ENCODE measurements at regions not wholly inside any gene's neighbourhood (a gene's known extent, or its start where the extent isn't known, plus 50 kb on each side); places are given as distances from the start of the nearest gene placed in this dataset.
"Not testable (repeated sequence)": the region's sequence is repeated elsewhere in the genome, so short reads cannot be mapped to it uniquely, and the experiment has no call there.

GRCh38 chr2:131830242-131830945 lies 302.7 kb downstream of the CCDC74A start:
- TF ChIP-seq CTCF (conservative IDR thresholded peaks at IDR 0.05; ENCODE audit: low read length), result 0 out of 2 replicates have a peak, but pooled peaks have one; percentile 25
- intact Hi-C loops (cut with micrococcal nuclease; ENCODE audit: unreplicated experiment); H3K9me3 ChIP-seq (ENCODE audit: low read length); H3K79me2 ChIP-seq (ENCODE audit: insufficient read depth, low read depth, low read length); H3K9me2 ChIP-seq (ENCODE audit: insufficient read depth, low read length); H3K36me3 ChIP-seq (ENCODE audit: insufficient read depth, low read length); H3K27ac ChIP-seq (ENCODE audit: low read depth, low read length, poor library complexity, severe bottlenecking); BruUV-seq (replicated peaks); CTCF ChIA-PET (ENCODE audit: unreplicated experiment); H3K4me1 ChIP-seq (ENCODE audit: insufficient read depth, low read length, poor library complexity, severe bottlenecking); H4K20me1 ChIP-seq (ENCODE audit: insufficient read depth, low read length); DNase-seq (ENCODE audit: low spot score); H2AFZ ChIP-seq (ENCODE audit: low read length); POLR2A ChIA-PET: not testable (repeated sequence)
- Histone ChIP-seq H3K4me2 (ENCODE audit: low read length) (peak overlapping the region; percentile 52; the same call in 1 of the 2 replicates), H3K4me3 (ENCODE audit: low read depth, low read length, poor library complexity, severe bottlenecking) (peak overlapping the region; percentile 40)

- 0 out of 2 replicates have a peak, but pooled peaks have one; percentile 0 for TF ChIP-seq CTCF (conservative IDR thresholded peaks at IDR 0.05; ENCODE audit: low read length)
- H3K4me1 ChIP-seq (ENCODE audit: insufficient read depth, low read length, poor library complexity, severe bottlenecking); H3K9me2 ChIP-seq (ENCODE audit: insufficient read depth, low read length); H3K36me3 ChIP-seq (ENCODE audit: insufficient read depth, low read length); H3K27ac ChIP-seq (ENCODE audit: low read depth, low read length, poor library complexity, severe bottlenecking); H2AFZ ChIP-seq (ENCODE audit: low read length); DNase-seq (ENCODE audit: low spot score); H4K20me1 ChIP-seq (ENCODE audit: insufficient read depth, low read length); intact Hi-C loops (cut with micrococcal nuclease; ENCODE audit: unreplicated experiment); CTCF ChIA-PET (ENCODE audit: unreplicated experiment); H3K9me3 ChIP-seq (ENCODE audit: low read length); BruUV-seq (replicated peaks); POLR2A ChIA-PET; H3K79me2 ChIP-seq (ENCODE audit: insufficient read depth, low read depth, low read length): not testable (repeated sequence)
- H3K4me2 ChIP-seq (ENCODE audit: low read length), result peak overlapping the region; percentile 52
- peak overlapping the region; percentile 40 for H3K4me3 ChIP-seq (ENCODE audit: low read depth, low read length, poor library complexity, severe bottlenecking)
These were observed 303.2 kb downstream of the CCDC74A start for GRCh38 chr2:131830946-131831310.

GRCh38 chr2:131831450-131832208 lies 303.9 kb downstream of the CCDC74A start:
- peak overlapping the region; percentile 67 for H3K4me3 ChIP-seq (ENCODE audit: low read depth, low read length, poor library complexity, severe bottlenecking)
- H3K4me1 ChIP-seq (ENCODE audit: insufficient read depth, low read length, poor library complexity, severe bottlenecking); CTCF ChIA-PET (ENCODE audit: unreplicated experiment); H3K79me2 ChIP-seq (ENCODE audit: insufficient read depth, low read depth, low read length); POLR2A ChIA-PET; H4K20me1 ChIP-seq (ENCODE audit: insufficient read depth, low read length); H3K9me2 ChIP-seq (ENCODE audit: insufficient read depth, low read length); BruUV-seq (replicated peaks); intact Hi-C loops (cut with micrococcal nuclease; ENCODE audit: unreplicated experiment); H3K27ac ChIP-seq (ENCODE audit: low read depth, low read length, poor library complexity, severe bottlenecking); H3K9me3 ChIP-seq (ENCODE audit: low read length); H3K36me3 ChIP-seq (ENCODE audit: insufficient read depth, low read length): not testable (repeated sequence)
- peak; percentile 73 for TF ChIP-seq CTCF (conservative IDR thresholded peaks at IDR 0.05; ENCODE audit: low read length)
- H2AFZ ChIP-seq (ENCODE audit: low read length), result peak overlapping the region; percentile 20; the same call in 1 of the 2 replicates
- peak overlapping the region; percentile 67 for H3K4me2 ChIP-seq (ENCODE audit: low read length)
- peak; percentile 81 for DNase-seq (ENCODE audit: low spot score)

GRCh38 chr2:131832209-131832780 lies 304.6 kb downstream of the CCDC74A start:
- CTCF ChIA-PET (ENCODE audit: unreplicated experiment); intact Hi-C loops (cut with micrococcal nuclease; ENCODE audit: unreplicated experiment); POLR2A ChIA-PET; H3K4me3 ChIP-seq (ENCODE audit: low read depth, low read length, poor library complexity, severe bottlenecking); H2AFZ ChIP-seq (ENCODE audit: low read length); H4K20me1 ChIP-seq (ENCODE audit: insufficient read depth, low read length); H3K79me2 ChIP-seq (ENCODE audit: insufficient read depth, low read depth, low read length); H3K9me3 ChIP-seq (ENCODE audit: low read length); H3K4me2 ChIP-seq (ENCODE audit: low read length); H3K9me2 ChIP-seq (ENCODE audit: insufficient read depth, low read length); H3K4me1 ChIP-seq (ENCODE audit: insufficient read depth, low read length, poor library complexity, severe bottlenecking); BruUV-seq (replicated peaks); DNase-seq (ENCODE audit: low spot score); H3K27ac ChIP-seq (ENCODE audit: low read depth, low read length, poor library complexity, severe bottlenecking); H3K36me3 ChIP-seq (ENCODE audit: insufficient read depth, low read length): not testable (repeated sequence)
